H1 (cell line): ENCODE measurements at regions not wholly inside any gene's neighbourhood (a gene's known extent, or its start where the extent isn't known, plus 50 kb on each side); places are given as distances from the start of the nearest gene placed in this dataset.

Experiments
- CTCF ChIA-PET: fragments of 300-600 bp; sonication (Branson Sonifier 250); formaldehyde crosslinking; loops from one replicate; lab custom pipeline; 2021; ENCODE audit not compliant: partially characterized antibody; lab: Charles Lee
- POLR2A ChIA-PET: fragments of 300-600 bp; sonication (Branson Sonifier 250); formaldehyde crosslinking; loops from one replicate; lab custom pipeline; 2021; ENCODE audit warnings: inconsistent platforms; ENCODE audit not compliant: partially characterized antibody; lab: Charles Lee
- DNase-seq, 2 experiments: peaks; one replicate each; pipeline versions ENCODE4 v3.0.0 to v3.0.0-alpha.2; 2010 to 2022; ENCODE audit warnings: low spot score in 2 of 2, low read depth in 1 of 2, mixed read lengths in 1 of 2
- FAIRE-seq: peaks from 2 replicates; lab custom pipeline; 2011; peaks lifted over from hg19 to GRCh38; lab: Jason Lieb, UNC
- H2AFZ ChIP-seq: 2 replicates; pipeline ENCODE4 v1.8.1; 2012; ENCODE audit warnings: low read length, inconsistent platforms
- H2AK5ac ChIP-seq: 2 replicates; pipeline ENCODE4 v1.6.1; 2013; ENCODE audit warnings: low read depth, low read length
- H2BK120ac ChIP-seq: replicated peaks from 2 replicates; pipeline ENCODE3; 2013; ENCODE audit warnings: low read depth, low read length, inconsistent platforms
- H2BK12ac ChIP-seq: 2 replicates; pipeline ENCODE4 v1.6.1; 2013; ENCODE audit warnings: low read depth, low read length
- H2BK15ac ChIP-seq: 2 replicates; pipeline ENCODE4 v1.6.1; 2013; ENCODE audit warnings: low read length
- H2BK20ac ChIP-seq: 2 replicates; pipeline ENCODE4 v1.6.1; 2013; ENCODE audit warnings: low read length
- H2BK5ac ChIP-seq: 2 replicates; pipeline ENCODE4 v1.6.1; 2013; ENCODE audit warnings: low read depth, low read length
- H3K14ac ChIP-seq: 2 replicates; pipeline ENCODE4 v1.6.1; 2013; ENCODE audit warnings: inconsistent platforms; ENCODE audit not compliant: insufficient read length
- H3K18ac ChIP-seq: 2 replicates; pipeline ENCODE4 v1.6.1; 2013; ENCODE audit warnings: low read length; ENCODE audit errors: extremely low read depth
- H3K23ac ChIP-seq: 2 replicates; pipeline ENCODE4 v1.6.1; 2013; ENCODE audit warnings: inconsistent platforms; ENCODE audit not compliant: insufficient read length
- H3K23me2 ChIP-seq: 2 replicates; pipeline ENCODE4 v1.6.1; 2013; ENCODE audit warnings: low read depth, low read length
- H3K27ac ChIP-seq: 2 replicates; pipeline ENCODE4 v1.6.1; 2011; ENCODE audit warnings: low read depth, low read length, inconsistent platforms
- H3K27me3 ChIP-seq, 4 experiments: replicated peaks in 1 of 4; 1 replicate in 1 of 4; 2 replicates in 3 of 4; pipeline versions ENCODE4 v1.6.1 to v1.8.1; 2011 to 2013; ENCODE audit warnings: low read length in 3 of 4, mild to moderate bottlenecking in 3 of 4, inconsistent platforms in 2 of 4, mixed read lengths in 2 of 4, moderate library complexity in 1 of 4; ENCODE audit not compliant: control insufficient read depth in 3 of 4, insufficient read depth in 3 of 4; ENCODE audit errors: extremely low read depth in 1 of 4
- H3K36me3 ChIP-seq, 4 experiments: 2 replicates each; pipeline versions ENCODE4 v1.6.1 to v1.8.1; 2011 to 2013; ENCODE audit warnings: mild to moderate bottlenecking in 4 of 4, low read length in 3 of 4, moderate library complexity in 2 of 4, control low read depth in 1 of 4, inconsistent platforms in 1 of 4; ENCODE audit not compliant: insufficient read depth in 4 of 4, control insufficient read depth in 2 of 4
- H3K4ac ChIP-seq: replicated peaks from 2 replicates; pipeline ENCODE3; 2013; ENCODE audit warnings: low read length, low read depth, mixed read lengths, inconsistent platforms; ENCODE audit not compliant: insufficient read length
- H3K4me1 ChIP-seq, 4 experiments: replicated peaks in 1 of 4; 1 replicate in 1 of 4; 2 replicates in 3 of 4; pipeline versions ENCODE4 v1.6.1 to v1.8.1; 2011 to 2013; ENCODE audit warnings: low read length in 3 of 4, inconsistent platforms in 2 of 4, mixed read lengths in 1 of 4; ENCODE audit not compliant: insufficient read depth in 4 of 4, control insufficient read depth in 3 of 4
- H3K4me2 ChIP-seq, 2 experiments: 2 replicates each; pipeline versions ENCODE4 v1.6.1 to v1.8.1; 2011 to 2013; ENCODE audit warnings: low read depth in 2 of 2, low read length in 2 of 2, control low read depth in 1 of 2, inconsistent platforms in 1 of 2, mild to moderate bottlenecking in 1 of 2; ENCODE audit not compliant: insufficient read depth in 1 of 2
- H3K4me3 ChIP-seq, 4 experiments: fragments of 200-600, 300-600 bp in 1 of 4; sonication (generic), shearing (Covaris generic), sonication (Bioruptor Twin) in 1 of 4; 2 replicates each; pipeline versions ENCODE4 v1.5.1 to v1.8.1; 2011 to 2016; ENCODE audit warnings: low read length in 4 of 4, low read depth in 3 of 4, control low read depth in 2 of 4, inconsistent platforms in 2 of 4, mild to moderate bottlenecking in 2 of 4, mixed read lengths in 1 of 4, moderate library complexity in 1 of 4; ENCODE audit not compliant: insufficient read depth in 2 of 4; ENCODE audit errors: extremely low read depth in 1 of 4
- H3K56ac ChIP-seq: replicated peaks from 2 replicates; pipeline ENCODE3; 2013; ENCODE audit warnings: low read depth, mild to moderate bottlenecking, mixed read lengths, low read length, inconsistent platforms; ENCODE audit not compliant: insufficient read length
- H3K79me1 ChIP-seq: 2 replicates; pipeline ENCODE4 v1.6.1; 2013; ENCODE audit warnings: low read depth, low read length, control low read depth
- H3K79me2 ChIP-seq, 2 experiments: 2 replicates each; pipeline versions ENCODE4 v1.6.1 to v1.8.1; 2012 to 2013; ENCODE audit warnings: low read length in 2 of 2, mild to moderate bottlenecking in 2 of 2, inconsistent platforms in 1 of 2; ENCODE audit not compliant: insufficient read depth in 2 of 2, control insufficient read depth in 1 of 2
- H3K9ac ChIP-seq, 4 experiments: replicated peaks in 1 of 4; 1 replicate in 1 of 4; 2 replicates in 3 of 4; pipeline versions ENCODE4 v1.6.1 to v1.8.1; 2011 to 2013; ENCODE audit warnings: low read depth in 3 of 4, low read length in 3 of 4, control low read depth in 2 of 4, mild to moderate bottlenecking in 2 of 4, moderate library complexity in 2 of 4, inconsistent platforms in 1 of 4; ENCODE audit errors: extremely low read depth in 1 of 4
- H3K9me3 ChIP-seq, 2 experiments: 2 replicates each; pipeline versions ENCODE4 v1.6.1 to v1.8.1; 2012 to 2013; ENCODE audit warnings: mild to moderate bottlenecking in 2 of 2, moderate library complexity in 2 of 2, control low read depth in 1 of 2, inconsistent platforms in 1 of 2, low read depth in 1 of 2, low read length in 1 of 2, mixed read lengths in 1 of 2; ENCODE audit not compliant: insufficient read depth in 2 of 2
- H4K20me1 ChIP-seq, 2 experiments: replicated peaks in 1 of 2; 2 replicates each; pipeline versions ENCODE3 to v1.8.1; 2011 to 2013; ENCODE audit warnings: inconsistent platforms in 2 of 2, low read length in 2 of 2, mild to moderate bottlenecking in 1 of 2; ENCODE audit not compliant: insufficient read depth in 2 of 2, control insufficient read depth in 1 of 2
- H4K5ac ChIP-seq: 2 replicates; pipeline ENCODE4 v1.6.1; 2013; ENCODE audit warnings: low read length, low read depth, mixed read lengths, inconsistent platforms; ENCODE audit not compliant: insufficient read length
- H4K8ac ChIP-seq: 2 replicates; pipeline ENCODE4 v1.8.0; 2013; ENCODE audit warnings: mild to moderate bottlenecking, moderate library complexity, low read length, inconsistent platforms; ENCODE audit not compliant: insufficient read depth; ENCODE audit errors: extremely low read depth
- H4K91ac ChIP-seq: replicated peaks from 2 replicates; pipeline ENCODE3; 2013; ENCODE audit warnings: low read length, mixed read lengths, inconsistent platforms; ENCODE audit not compliant: insufficient read length
- ASH2L ChIP-seq: fragments of 200-600, 300-600 bp; sonication (generic); IDR thresholded peaks from one replicate; pipeline ENCODE4 v1.7.1; 2017; ENCODE audit warnings: low read length
- BACH1 ChIP-seq: IDR thresholded peaks from 2 replicates; pipeline ENCODE4 v1.6.1; 2012; ENCODE audit warnings: low read length, improper control_type of control experiment
- BRCA1 ChIP-seq: IDR thresholded peaks from 2 replicates; pipeline ENCODE4 v1.6.1; 2012; ENCODE audit warnings: low read depth, low read length, improper control_type of control experiment
- CEBPB ChIP-seq: IDR thresholded peaks from 2 replicates; pipeline ENCODE4 v1.6.1; 2012; ENCODE audit warnings: low read depth, low read length
- GABPA ChIP-seq: IDR thresholded peaks from 2 replicates; pipeline ENCODE4 v1.6.1; 2011; ENCODE audit warnings: mild to moderate bottlenecking, low read length, moderate library complexity, borderline replicate concordance; ENCODE audit not compliant: insufficient read depth
- KDM1A ChIP-seq: fragments of 200-600, 300-600 bp; sonication (generic); IDR thresholded peaks from 2 replicates; pipeline ENCODE4 v1.7.1; 2016; ENCODE audit warnings: mild to moderate bottlenecking, low read length, borderline replicate concordance
- KDM4A ChIP-seq: IDR thresholded peaks from one replicate; pipeline ENCODE4 v1.7.1; 2012; ENCODE audit warnings: low read depth, mild to moderate bottlenecking, moderate library complexity, low read length, inconsistent platforms; ENCODE audit not compliant: severe bottlenecking
- NRF1 ChIP-seq: IDR thresholded peaks from 2 replicates; pipeline ENCODE4 v1.6.1; 2011; ENCODE audit warnings: mild to moderate bottlenecking, low read depth, low read length, improper control_type of control experiment
- PHF8 ChIP-seq: fragments of 200-600 bp; sonication (generic); conservative IDR thresholded peaks from 2 replicates; pipeline ENCODE4 v1.7.1; 2012; ENCODE audit warnings: low read depth, mild to moderate bottlenecking, inconsistent platforms, low read length, moderate library complexity
- RAD21 ChIP-seq, 2 experiments: IDR thresholded peaks in 1 of 2; conservative IDR thresholded peaks in 1 of 2; 2 replicates each; pipeline ENCODE4 v1.6.1; 2011; ENCODE audit warnings: low read depth in 2 of 2, low read length in 2 of 2, improper control_type of control experiment in 1 of 2, inconsistent platforms in 1 of 2, mild to moderate bottlenecking in 1 of 2, moderate library complexity in 1 of 2
- SIRT6 ChIP-seq: IDR thresholded peaks from one replicate; pipeline ENCODE4 v1.7.1; 2012; ENCODE audit warnings: low read length, inconsistent platforms
- SP2 ChIP-seq: IDR thresholded peaks from 2 replicates; pipeline ENCODE4 v1.6.1; 2012; ENCODE audit warnings: mild to moderate bottlenecking, low read length, inconsistent platforms
- SRF ChIP-seq: IDR thresholded peaks from 2 replicates; pipeline ENCODE4 v1.6.1; 2011; ENCODE audit warnings: mild to moderate bottlenecking, low read depth, low read length, moderate library complexity
- SUZ12 ChIP-seq: fragments of 200-600 bp; sonication (generic); IDR thresholded peaks from 2 replicates; pipeline ENCODE4 v1.6.1; 2012; ENCODE audit warnings: mild to moderate bottlenecking, inconsistent platforms, low read length, moderate library complexity, mixed read lengths
- TF ChIP-seq, protein P1 (sequence below): IDR thresholded peaks from 2 replicates; pipeline ENCODE4 v1.6.1; 2011; ENCODE audit warnings: low read length, improper control_type of control experiment

DNA sequence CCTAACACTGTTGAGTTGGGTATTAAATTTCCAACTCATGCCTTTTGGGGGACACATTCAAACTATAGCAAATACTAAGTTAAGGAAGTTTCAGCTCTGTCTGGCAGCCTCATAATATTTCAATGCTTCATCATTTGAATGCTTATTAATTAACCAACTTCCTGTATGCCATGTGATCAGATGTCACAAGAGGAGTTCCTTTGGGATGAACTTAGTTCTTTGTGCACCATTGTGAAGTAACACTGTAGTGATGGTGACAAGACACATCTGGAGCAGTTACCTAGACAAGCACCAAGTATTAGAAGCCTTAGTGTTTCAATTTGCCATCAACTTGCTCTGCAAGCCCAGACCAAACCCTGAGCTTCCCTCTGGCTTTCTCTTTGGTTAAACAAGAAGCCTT, 90.7 kb upstream of the IL12B start:
- no peaks in the 10 kb centered on the region for H3K4me1 ChIP-seq
- H2AK5ac ChIP-seq = no peak overlapping the region
- H4K8ac ChIP-seq = no peak overlapping the region
- no peaks in the 10 kb centered on the region; the same call in 1 of the 2 replicates for H3K23me2 ChIP-seq
- H3K4me2 ChIP-seq = no peak overlapping the region
- H4K5ac ChIP-seq = no peak overlapping the region
- POLR2A ChIA-PET = no interaction called here
- no peaks in the 10 kb centered on the region for H4K20me1 ChIP-seq
- no peak overlapping the region for H3K56ac ChIP-seq
- no peak overlapping the region for H3K4ac ChIP-seq
- CTCF ChIA-PET = interaction anchor here (1.0 to 4.1 kb wide), 3 partner anchors 9 to 21 kb away, joined by 3 to 30 read pairs (median 3); no protein-coding TSS in a partner anchor
- no peak overlapping the region for H2AFZ ChIP-seq
- H3K79me2 ChIP-seq = no peaks in the 10 kb centered on the region
- FAIRE-seq = no peak
- no peak overlapping the region for H2BK15ac ChIP-seq
- H2BK12ac ChIP-seq = no peak overlapping the region
- H2BK20ac ChIP-seq = no peak overlapping the region
- H3K27me3 ChIP-seq = peaks cover 0 to 1% (median 0%) of the 10 kb centered on the region in 4 experiments; a peak in 1 of 7 replicates
- no peak overlapping the region for H2BK120ac ChIP-seq
- no peaks in the 10 kb centered on the region for H3K36me3 ChIP-seq
- H3K27ac ChIP-seq = no peak overlapping the region
- no peaks in the 10 kb centered on the region for H3K79me1 ChIP-seq
- no peak overlapping the region for H3K18ac ChIP-seq
- H3K4me3 ChIP-seq = no peak overlapping the region
- TF ChIP-seq SUZ12 (no peak), SIRT6 (no peak), ASH2L (no peak), PHF8 (no peak), SP2 (no peak), RAD21 (IDR thresholded peaks at IDR 0.05 in 1 of 2, conservative IDR thresholded peaks at IDR 0.05 in 1 of 2; ENCODE audit: low read depth in 2 of 2, low read length in 2 of 2) (no peak), NRF1 (no peak), GABPA (no peak), SRF (no peak), BACH1 (no peak), BRCA1 (no peak), KDM4A (no peak), CEBPB (no peak), KDM1A (no peak)
- TF ChIP-seq, protein P1, sequence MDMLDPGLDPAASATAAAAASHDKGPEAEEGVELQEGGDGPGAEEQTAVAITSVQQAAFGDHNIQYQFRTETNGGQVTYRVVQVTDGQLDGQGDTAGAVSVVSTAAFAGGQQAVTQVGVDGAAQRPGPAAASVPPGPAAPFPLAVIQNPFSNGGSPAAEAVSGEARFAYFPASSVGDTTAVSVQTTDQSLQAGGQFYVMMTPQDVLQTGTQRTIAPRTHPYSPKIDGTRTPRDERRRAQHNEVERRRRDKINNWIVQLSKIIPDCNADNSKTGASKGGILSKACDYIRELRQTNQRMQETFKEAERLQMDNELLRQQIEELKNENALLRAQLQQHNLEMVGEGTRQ = no peak
- H3K23ac ChIP-seq = no peak overlapping the region
- no peaks in the 10 kb centered on the region for H3K9me3 ChIP-seq
- no peak for DNase-seq
- no peak overlapping the region for H3K14ac ChIP-seq
- H2BK5ac ChIP-seq = no peak overlapping the region
- H3K9ac ChIP-seq = no peak overlapping the region
- no peak overlapping the region for H4K91ac ChIP-seq
